SKM-1 treated with dmso at 0.1 percent for 144 hours (cell line): ENCODE measurements at regions not wholly inside any gene's neighbourhood (a gene's known extent, or its start where the extent isn't known, plus 50 kb on each side); places are given as distances from the start of the nearest gene placed in this dataset.
"Not testable (repeated sequence)": the region's sequence is repeated elsewhere in the genome, so short reads cannot be mapped to it uniquely, and the experiment has no call there.

Experiments
- DNase-seq: peaks from one replicate; lab custom pipeline; 2025; ENCODE audit not compliant: unreplicated experiment; lab: John Stamatoyannopoulos, UW

- not testable (repeated sequence) for DNase-seq
These were observed 300.1 kb downstream of the BCL2L11 start for GRCh38 chr2:111420835-111421234.

GRCh38 chr2:111421949-111422348 is 301.2 kb downstream of the BCL2L11 start:
- DNase-seq = not testable (repeated sequence)

GRCh38 chr2:111422562-111422961 is 301.8 kb downstream of the BCL2L11 start:
- not testable (repeated sequence) for DNase-seq

- DNase-seq = not testable (repeated sequence)
These were observed 302.5 kb downstream of the BCL2L11 start for GRCh38 chr2:111423184-111423583.

GRCh38 chr2:111424176-111424575 is 303.5 kb downstream of the BCL2L11 start:
- not testable (repeated sequence) for DNase-seq

- DNase-seq = not testable (repeated sequence)
These were observed 304.2 kb downstream of the BCL2L11 start for GRCh38 chr2:111424851-111425309.

GRCh38 chr2:111425789-111426201 is 305.1 kb downstream of the BCL2L11 start:
- DNase-seq = not testable (repeated sequence)

GRCh38 chr2:111427346-111427745 is 306.6 kb downstream of the BCL2L11 start:
- not testable (repeated sequence) for DNase-seq

- DNase-seq = not testable (repeated sequence)
These were observed 308.2 kb downstream of the BCL2L11 start for GRCh38 chr2:111428915-111429314.

- not testable (repeated sequence) for DNase-seq
These were observed 308.6 kb downstream of the BCL2L11 start for GRCh38 chr2:111429353-111429752.

GRCh38 chr2:111430817-111431661 is 310.3 kb downstream of the BCL2L11 start:
- DNase-seq = not testable (repeated sequence)

GRCh38 chr2:111432423-111432822 is 311.7 kb downstream of the BCL2L11 start:
- not testable (repeated sequence) for DNase-seq

GRCh38 chr2:111432916-111433499 is 312.3 kb downstream of the BCL2L11 start:
- DNase-seq = not testable (repeated sequence)

GRCh38 chr2:111433892-111434607 is 313.3 kb downstream of the BCL2L11 start:
- not testable (repeated sequence) for DNase-seq

- DNase-seq = not testable (repeated sequence)
These were observed 313.9 kb downstream of the BCL2L11 start for GRCh38 chr2:111434608-111434939.

GRCh38 chr2:111435553-111436310 is 315.0 kb downstream of the BCL2L11 start:
- not testable (repeated sequence) for DNase-seq

- not testable (repeated sequence) for DNase-seq
These were observed 315.7 kb downstream of the BCL2L11 start for GRCh38 chr2:111436411-111436810.

- DNase-seq = not testable (repeated sequence)
These were observed 316.7 kb downstream of the BCL2L11 start for GRCh38 chr2:111437288-111437990.

- not testable (repeated sequence) for DNase-seq
These were observed 317.4 kb downstream of the BCL2L11 start for GRCh38 chr2:111438161-111438560.

GRCh38 chr2:111439237-111439636 is 318.5 kb downstream of the BCL2L11 start:
- DNase-seq = not testable (repeated sequence)
